GM12873 (cell line): ENCODE measurements at regions not wholly inside any gene's neighbourhood (a gene's known extent, or its start where the extent isn't known, plus 50 kb on each side); places are given as distances from the start of the nearest gene placed in this dataset.

Source experiments
- TF ChIP-seq, protein P1 (sequence below): IDR thresholded peaks from 2 replicates; pipeline ENCODE4 v1.5.1; 2012; ENCODE audit warnings: low read depth, mild to moderate bottlenecking, moderate library complexity, low read length, control low read depth; ENCODE audit not compliant: insufficient read depth; ENCODE audit errors: missing control alignments

DNA sequence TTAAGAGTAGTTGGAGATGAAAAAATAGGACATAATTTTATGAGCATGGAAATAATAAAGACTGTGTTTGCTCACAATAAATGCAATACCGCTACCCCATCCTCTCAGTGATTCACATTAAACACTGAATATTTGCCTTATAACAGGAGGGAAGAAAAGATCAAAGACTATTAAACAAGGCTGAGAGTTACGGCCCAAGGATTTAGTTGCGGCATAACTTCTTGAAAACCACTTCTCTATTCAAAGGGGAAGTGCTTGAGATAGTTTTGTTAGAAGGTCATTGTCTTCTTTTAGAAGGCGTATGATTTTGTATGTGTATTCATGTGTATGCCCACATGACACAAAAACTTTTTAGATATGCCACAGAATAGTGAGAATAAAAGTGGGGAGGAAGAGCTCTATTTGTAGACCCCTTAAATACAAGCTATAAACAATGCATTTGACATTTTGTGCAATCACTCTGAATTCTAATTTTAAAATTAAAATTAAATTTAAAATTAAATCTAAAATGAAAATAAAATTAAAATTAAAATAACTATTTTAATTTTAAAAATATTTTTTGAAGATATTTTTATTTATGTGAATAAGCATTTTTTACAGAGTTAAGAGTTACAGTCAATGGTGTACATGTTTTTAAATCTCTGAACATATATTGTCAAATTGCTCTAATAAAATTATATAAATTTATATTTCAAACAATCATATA lies 986.6 kb upstream of the ADAMTS5 start:
- TF ChIP-seq, protein P1, sequence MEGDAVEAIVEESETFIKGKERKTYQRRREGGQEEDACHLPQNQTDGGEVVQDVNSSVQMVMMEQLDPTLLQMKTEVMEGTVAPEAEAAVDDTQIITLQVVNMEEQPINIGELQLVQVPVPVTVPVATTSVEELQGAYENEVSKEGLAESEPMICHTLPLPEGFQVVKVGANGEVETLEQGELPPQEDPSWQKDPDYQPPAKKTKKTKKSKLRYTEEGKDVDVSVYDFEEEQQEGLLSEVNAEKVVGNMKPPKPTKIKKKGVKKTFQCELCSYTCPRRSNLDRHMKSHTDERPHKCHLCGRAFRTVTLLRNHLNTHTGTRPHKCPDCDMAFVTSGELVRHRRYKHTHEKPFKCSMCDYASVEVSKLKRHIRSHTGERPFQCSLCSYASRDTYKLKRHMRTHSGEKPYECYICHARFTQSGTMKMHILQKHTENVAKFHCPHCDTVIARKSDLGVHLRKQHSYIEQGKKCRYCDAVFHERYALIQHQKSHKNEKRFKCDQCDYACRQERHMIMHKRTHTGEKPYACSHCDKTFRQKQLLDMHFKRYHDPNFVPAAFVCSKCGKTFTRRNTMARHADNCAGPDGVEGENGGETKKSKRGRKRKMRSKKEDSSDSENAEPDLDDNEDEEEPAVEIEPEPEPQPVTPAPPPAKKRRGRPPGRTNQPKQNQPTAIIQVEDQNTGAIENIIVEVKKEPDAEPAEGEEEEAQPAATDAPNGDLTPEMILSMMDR: no peak

DNA sequence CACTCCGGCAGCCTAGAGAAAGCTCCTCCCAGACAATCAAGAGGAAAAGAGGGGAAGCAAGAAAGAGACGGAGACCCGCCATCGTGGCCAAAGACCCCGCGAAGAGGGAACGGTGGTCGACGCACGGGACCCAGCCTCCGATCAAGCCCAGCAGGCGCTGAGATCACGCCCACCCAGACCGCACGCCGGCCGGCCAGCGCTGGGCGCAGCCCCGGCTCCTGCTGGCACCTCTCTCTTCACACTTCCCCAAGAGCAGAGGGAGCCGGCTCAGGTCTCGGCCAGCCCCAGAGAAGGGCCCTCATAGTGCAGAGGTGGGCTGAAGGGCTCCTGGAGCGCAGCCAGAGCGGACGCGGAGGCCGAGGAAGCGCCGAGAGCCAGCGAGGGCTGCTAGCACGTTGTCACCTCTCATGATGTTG lies 918.4 kb upstream of the ADAMTS5 start:
- TF ChIP-seq, protein P1: no peak

DNA sequence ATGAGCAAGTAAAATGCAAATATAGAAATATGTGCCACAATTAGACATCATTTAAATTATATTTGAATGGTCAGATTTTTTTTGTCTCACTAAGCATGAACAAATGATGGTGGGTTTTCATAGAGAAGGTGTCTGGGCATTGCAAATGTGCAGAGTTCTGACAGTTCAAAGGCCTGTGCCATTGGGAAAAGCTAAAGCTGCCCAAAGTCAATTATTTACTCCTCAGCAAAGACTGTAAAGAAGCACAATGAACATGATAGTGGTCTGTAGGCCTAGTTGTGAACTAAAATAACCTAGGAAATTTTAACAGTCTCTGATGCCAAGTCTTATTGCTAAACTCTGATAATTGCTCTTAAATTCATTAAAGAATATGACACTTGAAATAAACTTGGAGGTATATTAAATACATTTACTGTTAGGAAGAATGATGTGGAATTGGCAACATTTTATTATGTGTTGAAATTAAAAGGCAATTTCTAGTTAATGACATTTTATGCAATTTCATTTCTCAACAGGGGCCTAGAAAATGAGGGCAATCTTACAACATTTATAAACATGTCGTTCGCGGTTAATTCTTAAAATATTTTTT lies 874.3 kb upstream of the ADAMTS5 start:
- TF ChIP-seq, protein P1: no peak

DNA sequence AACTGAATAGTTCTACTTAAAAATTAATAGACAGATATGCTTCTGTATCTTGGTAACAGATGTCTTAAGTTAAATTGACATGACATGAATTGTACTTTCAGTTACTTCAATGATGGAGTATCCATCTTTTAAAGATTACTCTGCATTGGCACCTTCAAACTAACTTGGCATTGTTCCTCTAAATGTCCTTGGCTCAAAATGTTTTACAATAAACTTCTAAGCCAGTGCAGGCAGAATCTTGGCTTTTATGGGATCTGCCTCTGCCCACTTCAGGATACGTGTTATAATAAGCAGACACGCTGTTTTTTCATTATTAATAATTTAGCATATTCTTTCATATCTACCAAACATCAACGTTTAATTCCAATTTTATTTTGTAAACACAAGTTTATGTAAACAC lies 873.4 kb upstream of the ADAMTS5 start:
- TF ChIP-seq, protein P1: no peak

DNA sequence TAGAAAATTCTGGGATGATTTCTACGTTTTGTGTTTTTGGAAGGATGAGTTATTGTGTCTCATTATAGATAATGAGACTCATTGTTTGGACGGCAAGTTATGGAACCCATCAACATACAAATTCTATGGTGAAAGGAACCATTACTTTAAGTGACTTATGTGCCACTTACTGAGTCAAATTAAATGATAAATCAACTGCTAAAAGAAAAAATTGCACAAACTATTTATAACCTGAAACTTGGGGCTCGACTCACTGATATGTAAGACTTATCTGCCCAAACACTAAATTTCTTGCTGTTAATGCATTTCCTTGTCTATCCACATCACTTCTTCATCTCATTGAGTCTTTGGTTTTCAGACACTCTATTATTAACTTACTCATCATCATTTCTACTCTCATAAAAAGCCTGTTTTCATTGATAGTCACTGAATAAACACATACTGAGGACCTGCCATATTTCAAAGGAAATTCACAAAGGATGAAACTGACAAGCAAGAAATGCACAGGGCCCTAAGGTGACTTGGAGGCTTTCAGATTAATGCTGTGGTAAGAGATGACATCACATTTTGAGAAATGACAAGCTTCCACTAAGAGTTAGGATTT lies 872.7 kb upstream of the ADAMTS5 start:
- TF ChIP-seq, protein P1: no peak

DNA sequence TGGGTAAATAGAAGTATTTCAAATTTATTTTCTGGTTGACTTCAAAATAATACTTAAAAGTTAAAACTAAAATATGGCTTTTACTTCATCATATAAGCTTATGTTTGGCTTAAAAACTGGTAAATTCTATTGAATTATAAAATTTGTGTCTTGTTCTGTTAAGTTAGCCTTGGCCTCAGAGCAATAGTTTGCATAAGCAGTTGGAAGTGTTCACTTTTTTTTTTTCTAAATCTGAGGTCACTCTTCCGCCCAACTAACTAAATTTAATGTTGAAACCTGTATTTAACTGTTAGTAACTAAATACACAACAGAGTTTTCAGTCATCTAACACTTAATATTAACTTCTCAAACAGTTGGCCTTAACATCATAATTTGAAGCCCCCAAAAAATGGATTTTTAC lies 871.7 kb upstream of the ADAMTS5 start:
- TF ChIP-seq, protein P1: no peak

DNA sequence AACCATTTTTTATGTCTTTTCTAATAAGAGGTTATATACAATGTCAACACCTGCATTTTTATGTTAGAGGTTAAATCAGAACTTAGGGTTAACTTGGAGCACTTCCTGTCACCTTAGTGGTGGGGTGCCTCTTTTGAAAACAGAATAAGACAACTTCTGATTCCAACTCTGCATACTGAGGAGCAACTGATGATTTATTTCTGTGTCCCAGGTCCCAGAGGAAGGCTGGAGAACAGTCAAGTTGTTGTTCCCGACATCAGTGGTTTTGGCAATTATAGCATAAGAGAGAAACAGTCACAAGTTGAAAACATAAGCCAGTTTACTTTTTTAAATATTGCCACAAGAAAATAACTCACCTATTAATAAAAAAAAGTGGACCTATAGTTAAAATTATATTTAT lies 871.0 kb upstream of the ADAMTS5 start:
- TF ChIP-seq, protein P1: no peak
